ENCODE measurements at regions not wholly inside any gene's neighbourhood (a gene's known extent, or its start where the extent isn't known, plus 50 kb on each side); places are given as distances from the start of the nearest gene placed in this dataset.

- Histone ChIP-seq H3K23ac (ENCODE audit: insufficient read length) (no peak overlapping the region), H3K4me3 (ENCODE audit: extremely low read depth in 1 of 4, insufficient read depth in 2 of 4, low read depth in 3 of 4, low read length in 4 of 4) (no peak overlapping the region), H3K14ac (ENCODE audit: insufficient read length) (no peak overlapping the region), H3K9me3 (ENCODE audit: insufficient read depth in 2 of 2, low read depth in 1 of 2, low read length in 1 of 2) (no peaks in the 10 kb centered on the region), H3K79me1 (ENCODE audit: low read depth, low read length) (no peaks in the 10 kb centered on the region), H4K5ac (ENCODE audit: insufficient read length, low read depth, low read length) (no peak overlapping the region), H4K20me1 (replicated peaks in 1 of 2; ENCODE audit: control insufficient read depth in 1 of 2, insufficient read depth in 2 of 2, low read length in 2 of 2) (no peaks in the 10 kb centered on the region), H3K4ac (replicated peaks; ENCODE audit: insufficient read length, low read depth, low read length) (no peak overlapping the region), H2BK20ac (ENCODE audit: low read length) (no peak overlapping the region), H2BK12ac (ENCODE audit: low read depth, low read length) (no peak overlapping the region), H3K23me2 (ENCODE audit: low read depth, low read length) (no peaks in the 10 kb centered on the region), H3K18ac (ENCODE audit: extremely low read depth, low read length) (no peak overlapping the region), H2BK5ac (ENCODE audit: low read depth, low read length) (no peak overlapping the region), H2BK120ac (replicated peaks; ENCODE audit: low read depth, low read length) (no peak overlapping the region), H2AK5ac (ENCODE audit: low read depth, low read length) (no peak overlapping the region), H2AFZ (ENCODE audit: low read length) (no peak overlapping the region), H4K8ac (ENCODE audit: extremely low read depth, insufficient read depth, low read length) (no peak overlapping the region), H3K4me1 (replicated peaks in 1 of 4; ENCODE audit: control insufficient read depth in 3 of 4, insufficient read depth in 4 of 4, low read length in 3 of 4) (peaks cover 11 to 24% (median 16%) of the 10 kb centered on the region in 4 experiments; a peak in 6 of 7 replicates), H4K91ac (replicated peaks; ENCODE audit: insufficient read length, low read length) (no peak overlapping the region), H2BK15ac (ENCODE audit: low read length) (no peak overlapping the region), H3K56ac (replicated peaks; ENCODE audit: insufficient read length, low read depth, low read length) (no peak overlapping the region), H3K27ac (ENCODE audit: low read depth, low read length) (no peak overlapping the region), H3K36me3 (ENCODE audit: control insufficient read depth in 2 of 4, insufficient read depth in 4 of 4, low read length in 3 of 4) (no peaks in the 10 kb centered on the region), H3K27me3 (replicated peaks in 1 of 4; ENCODE audit: control insufficient read depth in 3 of 4, extremely low read depth in 1 of 4, insufficient read depth in 3 of 4, low read length in 3 of 4) (no peaks in the 10 kb centered on the region), H3K79me2 (ENCODE audit: control insufficient read depth in 1 of 2, insufficient read depth in 2 of 2, low read length in 2 of 2) (no peaks in the 10 kb centered on the region), H3K9ac (replicated peaks in 1 of 4; ENCODE audit: extremely low read depth in 1 of 4, low read depth in 3 of 4, low read length in 3 of 4) (no peak overlapping the region), H3K4me2 (ENCODE audit: insufficient read depth in 1 of 2, low read depth in 2 of 2, low read length in 2 of 2) (no peak overlapping the region)
- ChIA-PET CTCF (ENCODE audit: partially characterized antibody) (interaction anchor here (0.6 to 1.2 kb wide), 4 partner anchors 14 to 62 kb away, joined by 3 read pairs; no protein-coding TSS in a partner anchor), POLR2A (ENCODE audit: partially characterized antibody) (no interaction called here)
- no peak for TF ChIP-seq GTF2F1 (IDR thresholded peaks at IDR 0.05; ENCODE audit: borderline replicate concordance, low read depth, low read length)
- no peak for TF ChIP-seq CTCF (IDR thresholded peaks at IDR 0.05; ENCODE audit: control extremely low read depth in 1 of 3, insufficient read depth in 1 of 3, low read depth in 1 of 3, low read length in 3 of 3)
- TF ChIP-seq MAFK (IDR thresholded peaks at IDR 0.05; ENCODE audit: low read depth, low read length) = no peak
- no peak for TF ChIP-seq ATF2 (IDR thresholded peaks at IDR 0.05; ENCODE audit: low read length)
- TF ChIP-seq POLR2AphosphoS5 (IDR thresholded peaks at IDR 0.05; ENCODE audit: low read depth, low read length) = no peak
- TF ChIP-seq JUND (IDR thresholded peaks at IDR 0.05; ENCODE audit: low read length) = no peak
- no peak for TF ChIP-seq EP300 (IDR thresholded peaks at IDR 0.05; ENCODE audit: borderline replicate concordance in 1 of 2, low read depth in 2 of 2, low read length in 2 of 2)
- 95% methylated on average over 6 of the region's 6 CpGs; no CpG with 5 or more reads in 1 of the 2 experiments for WGBS, 2 experiments (ENCODE audit: extremely low coverage in 1 of 2, insufficient coverage in 1 of 2, insufficient read length in 1 of 2, insufficient replicate concordance in 2 of 2, low coverage in 1 of 2, low lambda C conversion rate in 2 of 2, missing lambda C conversion rate in 1 of 2)
- FAIRE-seq (no peak), DNase-seq (ENCODE audit: low read depth in 1 of 2, low spot score in 2 of 2) (no peak)
Measured at GRCh38 chr10:21311426-21311825, 214.1 kb downstream of the SKIDA1 start.
